Caco-2 (cell line): ENCODE measurements at regions not wholly inside any gene's neighbourhood (a gene's known extent, or its start where the extent isn't known, plus 50 kb on each side); places are given as distances from the start of the nearest gene placed in this dataset.

ENCODE experiments used
- BruUV-seq: library from RNA; stranded (reverse); fragments of 400-500 nt; replicated peaks from 2 replicates; lab custom pipeline; 2021; lab: Mats Ljungman, UMichigan
- CTCF ChIA-PET: fragments of 300-600 bp; sonication (Branson Sonifier 250); formaldehyde crosslinking; loops from one replicate; lab custom pipeline; 2022; ENCODE audit warnings: antibody characterized with exemption; lab: Charles Lee
- POLR2A ChIA-PET: fragments of 300-600 bp; sonication (Branson Sonifier 250); formaldehyde crosslinking; loops from one replicate; lab custom pipeline; 2022; ENCODE audit warnings: antibody characterized with exemption; lab: Charles Lee
- DNase-seq, 2 experiments: peaks; one replicate each; pipeline versions ENCODE4 v3.0.0 to v3.0.0-alpha.2; 2020 to 2022
- H3K27me3 ChIP-seq: replicated peaks from 2 replicates; pipeline ENCODE4 v1.6.0; 2011; ENCODE audit warnings: low read length; ENCODE audit not compliant: control insufficient read depth, insufficient read depth
- H3K36me3 ChIP-seq: 2 replicates; pipeline ENCODE4 v1.5.1; 2011; ENCODE audit warnings: low read length; ENCODE audit not compliant: control insufficient read depth, insufficient read depth
- H3K4me1 ChIP-seq: fragments of 250-450 bp; sonication (Bioruptor Pico); 2 replicates; pipeline ENCODE4 v1.5.1; 2020; ENCODE audit warnings: mild to moderate bottlenecking
- H3K4me3 ChIP-seq: 2 replicates; pipeline ENCODE4 v1.5.1; 2011; ENCODE audit warnings: low read depth, mild to moderate bottlenecking, control low read depth, low read length
- H3K9me3 ChIP-seq: fragments of 250-450 bp; sonication (Bioruptor Pico); 2 replicates; pipeline ENCODE4 v1.5.1; 2020; ENCODE audit warnings: mild to moderate bottlenecking, moderate library complexity
- H3K27ac Mint-ChIP-seq: one replicate; pipeline ENCODE4 v1.8.0; 2022; ENCODE audit warnings: mixed read lengths; ENCODE audit not compliant: unreplicated experiment
- H3K27me3 Mint-ChIP-seq: one replicate; pipeline ENCODE4 v1.8.0; 2022; ENCODE audit warnings: mixed read lengths; ENCODE audit not compliant: insufficient read depth, unreplicated experiment
- H3K36me3 Mint-ChIP-seq: one replicate; pipeline ENCODE4 v1.8.0; 2022; ENCODE audit warnings: mild to moderate bottlenecking, mixed read lengths; ENCODE audit not compliant: insufficient read depth, unreplicated experiment
- H3K4me1 Mint-ChIP-seq: one replicate; pipeline ENCODE4 v1.8.0; 2022; ENCODE audit warnings: low read depth, mixed read lengths; ENCODE audit not compliant: unreplicated experiment
- H3K4me3 Mint-ChIP-seq: one replicate; pipeline ENCODE4 v1.8.0; 2022; ENCODE audit warnings: mild to moderate bottlenecking, moderate library complexity, mixed read lengths; ENCODE audit not compliant: unreplicated experiment
- H3K9me3 Mint-ChIP-seq: one replicate; pipeline ENCODE4 v1.8.0; 2022; ENCODE audit warnings: mixed read lengths; ENCODE audit not compliant: unreplicated experiment
- CTCF ChIP-seq, 2 experiments: fragments of 200-600 bp in 1 of 2; IDR thresholded peaks; 1 replicate in 1 of 2; 2 replicates in 1 of 2; pipeline versions ENCODE4 v1.5.1 to v1.8.0; 2011 to 2022; ENCODE audit warnings: antibody characterized with exemption in 1 of 2, control low read depth in 1 of 2, inconsistent platforms in 1 of 2, low read depth in 1 of 2, low read length in 1 of 2, mild to moderate bottlenecking in 1 of 2, moderate library complexity in 1 of 2; ENCODE audit not compliant: insufficient read depth in 1 of 2, severe bottlenecking in 1 of 2, unreplicated experiment in 1 of 2
- intact Hi-C: fragments of 100-400 bp; cut with micrococcal nuclease; formaldehyde crosslinking; loops from one replicate; pipeline ENCODE4 v1.10.0; 2022; ENCODE audit not compliant: unreplicated experiment

DNA sequence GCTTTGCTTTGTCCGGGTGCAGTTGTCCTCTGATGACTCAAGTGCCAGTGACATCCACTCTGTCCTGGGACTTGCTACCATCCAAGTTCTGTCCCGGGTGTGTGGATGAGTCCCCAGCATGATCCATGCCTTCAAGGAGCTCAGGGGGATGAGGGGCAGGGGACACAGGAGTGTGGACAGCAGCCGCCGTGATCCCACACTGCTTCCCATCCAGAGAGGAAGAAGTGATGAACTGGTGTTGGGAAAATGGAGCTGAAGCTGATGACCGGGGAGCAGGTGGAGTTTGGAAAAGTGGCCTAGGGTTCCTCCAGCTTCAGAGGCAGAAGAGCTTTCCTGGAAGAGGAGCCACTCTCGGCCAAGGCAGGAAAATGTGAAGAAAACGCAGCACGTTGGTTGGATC, 249.6 kb upstream of the TNRC6C start:
- Mint-ChIP-seq H3K27ac (no peak overlapping the region), H3K9me3 (peaks cover 18% of the 10 kb centered on the region), H3K36me3 (no peaks in the 10 kb centered on the region), H3K4me1 (no peaks in the 10 kb centered on the region), H3K4me3 (no peak overlapping the region), H3K27me3 (peaks cover 18% of the 10 kb centered on the region)
- ChIA-PET POLR2A (no interaction called here), CTCF (no interaction called here)
- no TSS peak for BruUV-seq
- H3K27me3 ChIP-seq: no peaks in the 10 kb centered on the region; the same call in 1 of the 2 replicates
- no peaks in the 10 kb centered on the region for H3K36me3 ChIP-seq
- H3K9me3 ChIP-seq: peaks cover 12% of the 10 kb centered on the region; the same call in 1 of the 2 replicates
- no peak for TF ChIP-seq CTCF (IDR thresholded peaks at IDR 0.05; ENCODE audit: insufficient read depth in 1 of 2, low read depth in 1 of 2, low read length in 1 of 2, severe bottlenecking in 1 of 2, unreplicated experiment in 1 of 2)
- H3K4me3 ChIP-seq: no peak overlapping the region
- intact Hi-C loops: no loop called here
- H3K4me1 ChIP-seq: no peaks in the 10 kb centered on the region
- no peak for DNase-seq

DNA sequence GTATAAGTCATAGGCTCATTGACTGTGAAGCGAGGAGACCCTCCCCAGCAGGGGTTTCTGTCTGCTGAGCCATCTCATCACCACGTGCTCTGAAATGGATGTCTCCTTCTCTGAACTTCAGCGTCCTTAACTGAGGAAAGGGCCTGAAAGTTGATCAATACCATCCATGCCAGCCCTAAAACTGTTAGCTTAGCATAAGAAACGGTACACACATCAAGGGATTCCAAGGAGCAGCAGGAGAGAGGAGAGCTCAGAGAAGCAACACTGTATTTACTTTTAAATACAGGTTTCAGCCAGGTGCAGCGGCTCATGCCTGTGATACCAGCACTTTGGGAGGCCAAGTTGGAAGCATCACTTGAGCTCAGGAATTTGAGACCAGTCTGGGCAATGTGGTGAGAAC, 248.9 kb upstream of the TNRC6C start:
- Mint-ChIP-seq H3K36me3 (no peaks in the 10 kb centered on the region), H3K9me3 (peaks cover 18% of the 10 kb centered on the region), H3K4me3 (no peak overlapping the region), H3K4me1 (no peaks in the 10 kb centered on the region), H3K27me3 (peaks cover 20% of the 10 kb centered on the region), H3K27ac (no peak overlapping the region)
- POLR2A ChIA-PET: no interaction called here
- no peaks in the 10 kb centered on the region; the same call in 1 of the 2 replicates for H3K27me3 ChIP-seq
- no peak overlapping the region for H3K4me3 ChIP-seq
- H3K4me1 ChIP-seq: no peaks in the 10 kb centered on the region
- no peak for TF ChIP-seq CTCF (IDR thresholded peaks at IDR 0.05; ENCODE audit: insufficient read depth in 1 of 2, low read depth in 1 of 2, low read length in 1 of 2, severe bottlenecking in 1 of 2, unreplicated experiment in 1 of 2)
- peaks cover 5% of the 10 kb centered on the region; the same call in 1 of the 2 replicates for H3K9me3 ChIP-seq
- CTCF ChIA-PET: no interaction called here
- H3K36me3 ChIP-seq: no peaks in the 10 kb centered on the region
- intact Hi-C loops: no loop called here
- BruUV-seq: no TSS peak
- no peak for DNase-seq

GRCh38 chr17:77712578-77712977, 245.9 kb upstream of the TNRC6C start:
- Mint-ChIP-seq H3K27me3 (peaks cover 19% of the 10 kb centered on the region), H3K4me3 (no peak overlapping the region), H3K4me1 (no peaks in the 10 kb centered on the region), H3K36me3 (no peaks in the 10 kb centered on the region), H3K27ac (no peak overlapping the region), H3K9me3 (peaks cover 10% of the 10 kb centered on the region)
- no peak for TF ChIP-seq CTCF (IDR thresholded peaks at IDR 0.05; ENCODE audit: insufficient read depth in 1 of 2, low read depth in 1 of 2, low read length in 1 of 2, severe bottlenecking in 1 of 2, unreplicated experiment in 1 of 2)
- no peak overlapping the region for H3K4me3 ChIP-seq
- H3K27me3 ChIP-seq: no peaks in the 10 kb centered on the region; the same call in 1 of the 2 replicates
- no peak for DNase-seq
- no peaks in the 10 kb centered on the region for H3K36me3 ChIP-seq
- no peaks in the 10 kb centered on the region for H3K9me3 ChIP-seq
- CTCF ChIA-PET: no interaction called here
- no TSS peak for BruUV-seq
- intact Hi-C loops: no loop called here
- H3K4me1 ChIP-seq: no peaks in the 10 kb centered on the region
- POLR2A ChIA-PET: no interaction called here
